Activated B cell treated with CpG ODN at 0.5 μM for 24 hours (primary cell): ENCODE measurements at regions not wholly inside any gene's neighbourhood (a gene's known extent, or its start where the extent isn't known, plus 50 kb on each side); places are given as distances from the start of the nearest gene placed in this dataset.
"Not testable (repeated sequence)": the region's sequence is repeated elsewhere in the genome, so short reads cannot be mapped to it uniquely, and the experiment has no call there.

Experiments used
- ATAC-seq: fragments of 200-7000 bp; cut with Tn5 transposase; one replicate; pipeline ENCODE4 v1.10.0; 2021; ENCODE audit warnings: low read depth, mild to moderate bottlenecking, moderate library complexity
- CTCF ChIA-PET: fragments of 350-600 bp; sonication (Branson Sonifier 250); formaldehyde crosslinking; loops from one replicate; lab custom pipeline; 2021; ENCODE audit warnings: antibody characterized with exemption; lab: Charles Lee
- POLR2A ChIA-PET: fragments of 350-600 bp; sonication (Branson Sonifier 250); formaldehyde crosslinking; loops from one replicate; lab custom pipeline; 2021; ENCODE audit warnings: antibody characterized with exemption; lab: Charles Lee
- DNase-seq: peaks from one replicate; pipeline ENCODE4 v3.0.0; 2022
- H3K27ac Mint-ChIP-seq: one replicate; pipeline ENCODE4 v1.8.0; 2020; ENCODE audit warnings: mixed read lengths
- H3K27me3 Mint-ChIP-seq: one replicate; pipeline ENCODE4 v1.8.0; 2021; ENCODE audit warnings: mixed read lengths
- H3K36me3 Mint-ChIP-seq: one replicate; pipeline ENCODE4 v1.8.0; 2021; ENCODE audit warnings: low read depth, mixed read lengths
- H3K4me1 Mint-ChIP-seq: one replicate; pipeline ENCODE4 v1.8.0; 2021; ENCODE audit warnings: mixed read lengths
- H3K4me3 Mint-ChIP-seq: one replicate; pipeline ENCODE4 v1.8.0; 2020; ENCODE audit warnings: mild to moderate bottlenecking, mixed read lengths
- H3K9me3 Mint-ChIP-seq: one replicate; pipeline ENCODE4 v1.8.0; 2020; ENCODE audit warnings: mixed read lengths
- intact Hi-C: fragments of 100-400 bp; cut with micrococcal nuclease; formaldehyde crosslinking; loops from one replicate; pipeline ENCODE4 v1.15.1; 2024
- TF ChIP-seq, protein P1 (sequence below): fragments of 200-600 bp; IDR thresholded peaks from one replicate; pipeline ENCODE4 v1.8.0; 2022; ENCODE audit warnings: antibody characterized with exemption, mild to moderate bottlenecking

DNA sequence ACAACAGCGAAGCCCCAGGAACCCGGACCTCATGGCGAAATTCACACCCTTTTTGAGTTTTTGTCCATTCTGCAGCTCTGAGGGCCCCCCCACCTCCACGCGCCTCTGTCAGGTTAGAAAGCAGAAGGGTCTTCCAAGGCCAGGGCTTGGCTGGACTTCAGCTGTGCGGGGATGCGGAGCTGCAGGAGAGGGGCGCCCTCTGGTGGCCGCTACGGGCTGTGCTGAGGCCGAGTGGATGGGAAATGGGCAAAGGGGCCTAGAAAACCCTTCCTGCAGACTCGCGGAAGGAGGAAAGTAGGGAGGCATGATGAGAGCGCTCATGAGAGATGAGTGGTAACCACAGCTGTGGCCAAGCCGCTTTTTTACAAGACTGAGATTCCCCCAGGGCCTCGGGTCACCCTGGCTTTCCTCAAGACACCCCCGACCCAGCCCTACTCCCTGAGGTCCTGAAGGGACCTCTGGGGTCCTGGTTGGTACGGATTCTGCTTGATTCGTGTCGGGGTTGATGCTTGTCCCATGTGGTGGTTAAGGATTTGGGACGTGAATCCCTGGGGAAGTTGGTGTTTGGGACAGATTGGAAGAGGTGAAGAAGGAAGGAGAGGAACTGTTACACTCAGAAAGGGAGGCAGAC is 126.8 kb downstream of the GOLGA8K start:
- H3K4me3 Mint-ChIP-seq, H3K27me3 Mint-ChIP-seq, H3K27ac Mint-ChIP-seq, DNase-seq, H3K36me3 Mint-ChIP-seq, CTCF ChIA-PET, intact Hi-C loops, H3K9me3 Mint-ChIP-seq, POLR2A ChIA-PET, H3K4me1 Mint-ChIP-seq: not testable (repeated sequence)
- ATAC-seq, result peak; percentile 40

DNA sequence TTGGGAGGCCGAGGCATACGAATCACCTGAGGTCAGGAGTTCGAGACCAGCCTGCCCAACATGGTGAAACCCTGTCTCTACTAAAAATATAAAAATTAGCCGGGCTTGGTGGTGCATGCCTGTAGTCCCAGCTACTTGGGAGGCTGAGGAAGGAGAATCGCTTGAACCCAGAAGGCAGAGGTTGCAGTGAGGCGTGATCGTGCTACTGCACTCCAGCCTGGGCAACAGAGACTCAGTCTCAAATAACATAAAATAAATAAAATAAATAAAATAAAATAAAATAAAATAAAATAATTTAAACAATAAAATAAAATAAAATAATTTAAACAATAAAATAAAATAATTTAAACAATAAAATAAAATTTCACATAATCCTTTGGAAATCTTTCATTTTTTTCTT is 149.1 kb downstream of the GOLGA8K start:
- DNase-seq, intact Hi-C loops, H3K9me3 Mint-ChIP-seq, H3K4me1 Mint-ChIP-seq, H3K27me3 Mint-ChIP-seq, CTCF ChIA-PET, ATAC-seq, POLR2A ChIA-PET, H3K27ac Mint-ChIP-seq, H3K4me3 Mint-ChIP-seq, H3K36me3 Mint-ChIP-seq: not testable (repeated sequence)

DNA sequence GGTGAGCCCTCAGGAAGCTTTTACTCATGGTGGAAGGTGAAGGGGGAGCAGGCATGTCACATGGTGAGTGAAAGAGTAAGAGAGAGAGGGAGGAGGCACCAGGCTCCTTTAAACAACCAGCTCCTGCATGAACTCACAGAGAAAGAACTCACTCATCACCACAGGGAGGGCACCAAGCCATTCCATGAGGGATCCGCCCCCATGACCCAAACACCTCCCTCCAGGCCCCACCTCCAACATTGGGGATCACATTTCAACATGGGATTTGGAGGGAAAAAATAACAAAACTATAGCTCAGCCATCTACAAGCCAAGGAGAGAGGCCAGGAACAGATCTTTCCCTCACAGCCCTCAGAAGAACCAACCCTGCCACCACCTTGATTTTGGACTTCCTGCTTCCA is 153.9 kb downstream of the GOLGA8K start:
- intact Hi-C loops, ATAC-seq, H3K9me3 Mint-ChIP-seq, H3K27me3 Mint-ChIP-seq, POLR2A ChIA-PET, H3K36me3 Mint-ChIP-seq, H3K4me1 Mint-ChIP-seq, CTCF ChIA-PET, DNase-seq, H3K4me3 Mint-ChIP-seq, H3K27ac Mint-ChIP-seq: not testable (repeated sequence)

DNA sequence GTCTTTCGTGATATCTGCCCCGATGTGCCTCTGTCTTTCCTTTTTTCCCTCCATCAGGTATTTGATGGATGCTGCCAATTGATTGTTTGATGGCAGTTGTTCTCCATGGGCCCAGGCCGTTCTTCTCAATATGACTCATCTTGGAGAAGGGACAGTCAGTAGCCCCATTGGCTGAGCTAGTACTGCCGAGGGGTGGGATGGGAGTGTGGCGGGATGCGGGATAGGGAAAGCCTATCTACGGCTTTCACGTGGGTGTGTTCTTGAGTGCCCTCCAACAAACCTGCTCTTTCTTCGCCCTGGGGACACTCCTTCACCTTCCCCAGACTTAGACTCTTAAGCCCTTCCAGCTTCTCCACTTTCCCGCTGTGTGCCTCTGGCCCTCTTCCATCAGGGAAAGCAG is 159.4 kb downstream of the GOLGA8K start:
- H3K4me1 Mint-ChIP-seq, intact Hi-C loops, CTCF ChIA-PET, H3K36me3 Mint-ChIP-seq, H3K27ac Mint-ChIP-seq, H3K4me3 Mint-ChIP-seq, DNase-seq, H3K27me3 Mint-ChIP-seq, POLR2A ChIA-PET, ATAC-seq, H3K9me3 Mint-ChIP-seq: not testable (repeated sequence)

DNA sequence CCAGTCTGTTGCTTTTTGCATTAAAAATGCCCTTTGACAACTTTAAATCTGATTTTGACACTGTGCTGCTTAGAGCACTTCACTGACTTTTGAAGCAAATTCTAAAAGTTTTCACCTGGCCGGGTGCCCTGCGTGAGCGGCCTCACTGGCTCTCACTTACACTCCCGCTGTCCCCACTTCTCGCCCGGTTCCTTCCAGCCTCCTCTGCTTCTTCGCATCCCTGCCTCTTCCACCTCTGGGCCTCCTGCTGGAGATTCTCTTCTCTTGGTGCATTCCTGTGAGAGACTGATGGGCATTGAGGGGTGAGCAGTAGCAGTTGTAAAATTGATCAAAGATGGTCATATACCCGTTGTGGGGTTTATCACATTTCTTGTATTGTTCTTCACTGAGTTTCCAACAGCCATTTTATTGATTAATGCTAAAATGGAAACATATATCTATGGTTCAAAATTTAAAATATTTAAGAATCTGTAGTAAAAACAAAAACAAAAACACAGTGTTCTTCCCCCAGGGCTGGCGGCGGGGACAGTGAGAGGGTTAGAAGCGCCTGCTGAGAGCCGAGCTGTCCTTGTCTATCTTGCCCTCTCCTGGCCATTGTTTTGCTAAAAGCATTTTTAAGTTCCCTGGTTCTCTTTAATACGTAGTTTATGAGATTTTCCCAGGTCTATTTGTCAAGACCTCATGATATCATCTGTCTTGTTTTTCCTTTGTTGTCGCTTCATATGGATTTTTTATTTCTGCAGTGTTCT is 160.1 kb downstream of the GOLGA8K start:
- H3K4me1 Mint-ChIP-seq, intact Hi-C loops, CTCF ChIA-PET, ATAC-seq, POLR2A ChIA-PET, H3K27ac Mint-ChIP-seq, H3K9me3 Mint-ChIP-seq, H3K36me3 Mint-ChIP-seq, H3K27me3 Mint-ChIP-seq, DNase-seq, H3K4me3 Mint-ChIP-seq: not testable (repeated sequence)

DNA sequence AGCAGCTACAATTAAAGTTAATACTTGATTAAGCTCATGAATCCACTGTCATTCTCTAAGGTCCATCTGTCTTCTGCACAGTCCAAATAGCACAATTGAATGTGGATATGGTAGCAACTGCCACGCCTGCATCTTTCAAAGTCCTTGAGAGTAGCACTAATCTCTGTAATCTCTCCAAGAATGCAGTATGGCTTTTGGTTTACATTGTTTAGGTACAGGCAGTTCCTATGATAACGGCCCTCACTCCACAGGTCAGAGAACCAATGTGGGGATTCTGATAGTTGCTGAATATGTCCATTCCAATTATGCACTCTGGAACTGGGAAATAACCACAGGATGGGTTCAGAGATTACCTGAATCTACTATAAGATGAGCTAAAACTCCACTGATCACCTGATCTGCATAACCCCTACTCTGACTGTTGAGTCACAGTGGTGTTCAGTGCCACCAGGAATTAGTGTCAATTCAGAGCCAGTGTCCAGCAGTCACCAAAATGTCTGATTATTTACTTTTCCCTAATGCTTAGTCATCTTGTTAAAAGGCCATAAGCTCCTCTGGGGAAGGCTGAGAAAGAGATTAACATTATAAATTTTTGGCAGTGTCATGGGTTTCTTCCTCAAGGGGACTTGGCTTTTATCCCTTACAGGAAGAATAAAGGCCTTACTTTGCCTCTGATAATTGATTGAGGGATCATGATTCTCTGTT is 175.5 kb downstream of the GOLGA8K start:
- CTCF ChIA-PET, H3K9me3 Mint-ChIP-seq, H3K27me3 Mint-ChIP-seq, H3K4me1 Mint-ChIP-seq, H3K4me3 Mint-ChIP-seq, intact Hi-C loops, H3K27ac Mint-ChIP-seq, DNase-seq, POLR2A ChIA-PET, H3K36me3 Mint-ChIP-seq, ATAC-seq: not testable (repeated sequence)

DNA sequence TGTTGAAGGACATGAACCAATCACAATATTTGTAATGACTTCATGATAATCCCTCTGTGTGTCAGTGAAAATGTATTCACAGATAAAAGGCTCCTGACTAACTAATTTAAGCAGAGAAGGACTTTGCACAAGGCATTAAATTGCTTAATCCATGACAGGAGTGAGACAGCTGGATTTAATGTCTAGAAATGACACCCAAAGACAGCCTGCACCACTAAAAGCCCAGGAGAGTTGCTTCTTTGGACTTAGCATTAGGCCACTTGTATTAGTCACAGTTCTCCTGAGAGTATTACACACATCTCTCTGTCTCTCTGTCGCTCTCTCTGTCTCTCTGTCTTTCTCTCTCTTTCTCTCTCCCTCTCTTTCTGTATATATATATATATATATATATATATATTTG is 180.4 kb downstream of the GOLGA8K start:
- Mint-ChIP-seq H3K9me3 (peaks cover 29% of the 10 kb centered on the region), H3K27me3 (no peaks in the 10 kb centered on the region), H3K27ac (no peak overlapping the region), H3K4me1 (no peaks in the 10 kb centered on the region), H3K36me3 (no peaks in the 10 kb centered on the region), H3K4me3 (no peak overlapping the region)
- POLR2A ChIA-PET, result no interaction called here
- intact Hi-C loops, result no loop called here
- CTCF ChIA-PET, result no interaction called here
- DNase-seq (no peak), ATAC-seq (no peak)
- TF ChIP-seq, protein P1, sequence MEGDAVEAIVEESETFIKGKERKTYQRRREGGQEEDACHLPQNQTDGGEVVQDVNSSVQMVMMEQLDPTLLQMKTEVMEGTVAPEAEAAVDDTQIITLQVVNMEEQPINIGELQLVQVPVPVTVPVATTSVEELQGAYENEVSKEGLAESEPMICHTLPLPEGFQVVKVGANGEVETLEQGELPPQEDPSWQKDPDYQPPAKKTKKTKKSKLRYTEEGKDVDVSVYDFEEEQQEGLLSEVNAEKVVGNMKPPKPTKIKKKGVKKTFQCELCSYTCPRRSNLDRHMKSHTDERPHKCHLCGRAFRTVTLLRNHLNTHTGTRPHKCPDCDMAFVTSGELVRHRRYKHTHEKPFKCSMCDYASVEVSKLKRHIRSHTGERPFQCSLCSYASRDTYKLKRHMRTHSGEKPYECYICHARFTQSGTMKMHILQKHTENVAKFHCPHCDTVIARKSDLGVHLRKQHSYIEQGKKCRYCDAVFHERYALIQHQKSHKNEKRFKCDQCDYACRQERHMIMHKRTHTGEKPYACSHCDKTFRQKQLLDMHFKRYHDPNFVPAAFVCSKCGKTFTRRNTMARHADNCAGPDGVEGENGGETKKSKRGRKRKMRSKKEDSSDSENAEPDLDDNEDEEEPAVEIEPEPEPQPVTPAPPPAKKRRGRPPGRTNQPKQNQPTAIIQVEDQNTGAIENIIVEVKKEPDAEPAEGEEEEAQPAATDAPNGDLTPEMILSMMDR, result no peak
